Activated naive CD4-positive, alpha-beta T cell treated with anti-CD3 and anti-CD28 coated beads, Interleukin-2, amount 50 U/mL, for 72 hours (primary cell): ENCODE measurements at regions not wholly inside any gene's neighbourhood (a gene's known extent, or its start where the extent isn't known, plus 50 kb on each side); places are given as distances from the start of the nearest gene placed in this dataset.

Source experiments
- ATAC-seq, 2 donors: fragments of 150-1000 bp; cut with Tn5 transposase; 2 replicates each; pipeline ENCODE4 v1.10.0; 2021; ENCODE audit warnings: mild to moderate bottlenecking in 2 of 2, moderate library complexity in 2 of 2
- DNase-seq, 2 donors: peaks; one replicate each; pipeline ENCODE4 v3.0.0; 2021 to 2022; ENCODE audit warnings: low spot score in 2 of 2
- H3K27ac Mint-ChIP-seq, 2 donors: one replicate each; pipeline ENCODE4 v1.8.0; 2022; ENCODE audit warnings: mild to moderate bottlenecking in 2 of 2, mixed read lengths in 2 of 2
- H3K36me3 Mint-ChIP-seq, 2 donors: one replicate each; pipeline ENCODE4 v1.8.0; 2022; ENCODE audit warnings: mixed read lengths in 2 of 2
- H3K9me3 Mint-ChIP-seq, 2 donors: one replicate each; pipeline ENCODE4 v1.8.0; 2022; ENCODE audit warnings: mixed read lengths in 2 of 2

GRCh38 chr4:183832776-183833450 lies 72.2 kb upstream of the STOX2 start:
- no peaks in the 10 kb centered on the region for H3K36me3 Mint-ChIP-seq
- no peak overlapping the region for H3K27ac Mint-ChIP-seq
- H3K9me3 Mint-ChIP-seq = no peaks in the 10 kb centered on the region
- ATAC-seq (no peak), DNase-seq (no peak)

- Mint-ChIP-seq H3K9me3 (no peaks in the 10 kb centered on the region), H3K36me3 (no peaks in the 10 kb centered on the region), H3K27ac (no peak overlapping the region)
- ATAC-seq = no peak
- no peak for DNase-seq
These were observed 70.9 kb upstream of the STOX2 start for GRCh38 chr4:183834252-183834651.

- DNase-seq = no peak
- H3K9me3 Mint-ChIP-seq = no peaks in the 10 kb centered on the region
- ATAC-seq = no peak
- H3K36me3 Mint-ChIP-seq = no peaks in the 10 kb centered on the region
- no peak overlapping the region for H3K27ac Mint-ChIP-seq
These were observed 67.9 kb upstream of the STOX2 start for GRCh38 chr4:183837222-183837621.

GRCh38 chr4:183838987-183839712 lies 66.0 kb upstream of the STOX2 start:
- Mint-ChIP-seq H3K9me3 (no peaks in the 10 kb centered on the region), H3K27ac (no peak overlapping the region), H3K36me3 (no peaks in the 10 kb centered on the region)
- ATAC-seq (no peak), DNase-seq (no peak)

- H3K36me3 Mint-ChIP-seq = no peaks in the 10 kb centered on the region
- DNase-seq = peak in 1 of 2 donors; percentile 69
- H3K9me3 Mint-ChIP-seq = no peaks in the 10 kb centered on the region
- ATAC-seq = peak; percentile 53 to 68
- no peak overlapping the region for H3K27ac Mint-ChIP-seq
These were observed 64.8 kb upstream of the STOX2 start for GRCh38 chr4:183840311-183840710.

- H3K27ac Mint-ChIP-seq = no peak overlapping the region
- H3K9me3 Mint-ChIP-seq = no peaks in the 10 kb centered on the region
- DNase-seq = no peak
- no peaks in the 10 kb centered on the region for H3K36me3 Mint-ChIP-seq
- no peak for ATAC-seq
These were observed 64.1 kb upstream of the STOX2 start for GRCh38 chr4:183841001-183841400.

- DNase-seq (no peak), ATAC-seq (no peak)
- no peak overlapping the region for H3K27ac Mint-ChIP-seq
- H3K9me3 Mint-ChIP-seq = no peaks in the 10 kb centered on the region
- H3K36me3 Mint-ChIP-seq = no peaks in the 10 kb centered on the region
These were observed 63.0 kb upstream of the STOX2 start for GRCh38 chr4:183842129-183842528.

GRCh38 chr4:183843248-183843671 lies 61.8 kb upstream of the STOX2 start:
- Mint-ChIP-seq H3K9me3 (peaks cover 0 to 3% of the 10 kb centered on the region in 2 donors), H3K36me3 (no peaks in the 10 kb centered on the region), H3K27ac (no peak overlapping the region)
- ATAC-seq (no peak), DNase-seq (no peak)

GRCh38 chr4:183846951-183847350 lies 58.2 kb upstream of the STOX2 start:
- peaks cover 0 to 3% of the 10 kb centered on the region in 2 donors for H3K9me3 Mint-ChIP-seq
- ATAC-seq = no peak
- no peak for DNase-seq
- H3K27ac Mint-ChIP-seq = no peak overlapping the region
- no peaks in the 10 kb centered on the region for H3K36me3 Mint-ChIP-seq

- no peaks in the 10 kb centered on the region for H3K36me3 Mint-ChIP-seq
- H3K9me3 Mint-ChIP-seq = peaks cover 0 to 3% of the 10 kb centered on the region in 2 donors
- ATAC-seq = no peak
- no peak overlapping the region for H3K27ac Mint-ChIP-seq
- DNase-seq = no peak
These were observed 56.3 kb upstream of the STOX2 start for GRCh38 chr4:183848805-183849204.

GRCh38 chr4:183852910-183853547 lies 52.1 kb upstream of the STOX2 start:
- ATAC-seq (no peak), DNase-seq (no peak)
- Mint-ChIP-seq H3K9me3 (no peaks in the 10 kb centered on the region), H3K27ac (no peak overlapping the region), H3K36me3 (no peaks in the 10 kb centered on the region)

- no peak overlapping the region for H3K27ac Mint-ChIP-seq
- no peaks in the 10 kb centered on the region for H3K36me3 Mint-ChIP-seq
- ATAC-seq = no peak
- DNase-seq = no peak
- H3K9me3 Mint-ChIP-seq = no peaks in the 10 kb centered on the region
These were observed 51.6 kb upstream of the STOX2 start for GRCh38 chr4:183853548-183853940.
